Liver (tissue), 8 donors: ENCODE measurements at regions not wholly inside any gene's neighbourhood (a gene's known extent, or its start where the extent isn't known, plus 50 kb on each side); places are given as distances from the start of the nearest gene placed in this dataset.

Experiments
- DNase-seq: peaks from one replicate; pipeline ENCODE4 v3.0.0-alpha.2; 2017; ENCODE audit warnings: low spot score
- H3K27ac ChIP-seq, 2 donors: one replicate each; pipeline ENCODE4 v1.7.0; 2013; ENCODE audit warnings: inconsistent platforms in 2 of 2, low read length in 2 of 2, control low read depth in 1 of 2, low read depth in 1 of 2, mild to moderate bottlenecking in 1 of 2
- H3K27me3 ChIP-seq, 4 donors: one replicate each; pipeline versions ENCODE4 v1.6.1 to v1.7.0; 2013; ENCODE audit warnings: low read length in 3 of 4, inconsistent platforms in 1 of 4, mild to moderate bottlenecking in 1 of 4, moderate library complexity in 1 of 4; ENCODE audit not compliant: control insufficient read depth in 4 of 4, insufficient read depth in 4 of 4
- H3K36me3 ChIP-seq, 4 donors: one replicate each; pipeline versions ENCODE4 v1.6.1 to v1.7.0; 2013; ENCODE audit warnings: low read length in 3 of 4, mild to moderate bottlenecking in 3 of 4, low read depth in 1 of 4, moderate library complexity in 1 of 4; ENCODE audit not compliant: control insufficient read depth in 4 of 4, insufficient read depth in 3 of 4
- H3K4me1 ChIP-seq, 4 donors: one replicate each; pipeline versions ENCODE4 v1.6.1 to v1.7.0; 2013; ENCODE audit warnings: low read length in 3 of 4, mild to moderate bottlenecking in 3 of 4, moderate library complexity in 1 of 4; ENCODE audit not compliant: control insufficient read depth in 4 of 4, insufficient read depth in 4 of 4
- H3K4me3 ChIP-seq, 3 donors: one replicate each; pipeline versions ENCODE4 v1.6.1 to v1.7.0; 2013; ENCODE audit warnings: low read length in 3 of 3, control low read depth in 1 of 3, low read depth in 1 of 3, mild to moderate bottlenecking in 1 of 3
- H3K9ac ChIP-seq, 2 donors: one replicate each; pipeline ENCODE4 v1.7.0; 2013; ENCODE audit warnings: low read length in 2 of 2, mild to moderate bottlenecking in 2 of 2, moderate library complexity in 2 of 2, control low read depth in 1 of 2, low read depth in 1 of 2
- H3K9me3 ChIP-seq, 4 donors: one replicate each; pipeline versions ENCODE4 v1.6.1 to v1.7.0; 2013; ENCODE audit warnings: low read length in 3 of 4; ENCODE audit not compliant: control insufficient read depth in 4 of 4
- EGR1 ChIP-seq, 2 donors: IDR thresholded peaks; 2 replicates each; pipeline ENCODE4 v1.6.1; 2016 to 2018; ENCODE audit warnings: antibody characterized with exemption in 2 of 2, low read depth in 2 of 2
- FOXA1 ChIP-seq: IDR thresholded peaks from 2 replicates; pipeline ENCODE4 v1.6.1; 2016; ENCODE audit warnings: antibody characterized with exemption
- FOXA2 ChIP-seq: IDR thresholded peaks from 2 replicates; pipeline ENCODE4 v1.6.1; 2016; ENCODE audit warnings: antibody characterized with exemption
- GABPA ChIP-seq, 2 donors: IDR thresholded peaks in 1 of 2; conservative IDR thresholded peaks in 1 of 2; 2 replicates each; pipeline ENCODE4 v1.6.1; 2016; ENCODE audit warnings: antibody characterized with exemption in 2 of 2, mild to moderate bottlenecking in 1 of 2, moderate library complexity in 1 of 2
- HNF4A ChIP-seq, 2 donors: conservative IDR thresholded peaks; 2 replicates each; pipeline ENCODE4 v1.6.1; 2016; ENCODE audit warnings: antibody characterized with exemption in 2 of 2, mild to moderate bottlenecking in 2 of 2
- HNF4G ChIP-seq: IDR thresholded peaks from 2 replicates; pipeline ENCODE4 v1.6.1; 2016; ENCODE audit warnings: antibody characterized with exemption
- JUND ChIP-seq, 2 donors: IDR thresholded peaks; 2 replicates each; pipeline ENCODE4 v1.6.1; 2016; ENCODE audit warnings: antibody characterized with exemption in 2 of 2
- NR2F2 ChIP-seq: IDR thresholded peaks from 2 replicates; pipeline ENCODE4 v1.6.1; 2016; ENCODE audit warnings: antibody characterized with exemption
- RAD21 ChIP-seq, 2 donors: IDR thresholded peaks; 2 replicates each; pipeline ENCODE4 v1.6.1; 2016; ENCODE audit warnings: antibody characterized with exemption in 2 of 2, mild to moderate bottlenecking in 2 of 2
- RXRA ChIP-seq, 2 donors: IDR thresholded peaks; 2 replicates each; pipeline ENCODE4 v1.6.1; 2017 to 2018; ENCODE audit warnings: antibody characterized with exemption in 2 of 2, mild to moderate bottlenecking in 1 of 2
- SP1 ChIP-seq: IDR thresholded peaks from 2 replicates; pipeline ENCODE4 v1.6.1; 2018; ENCODE audit warnings: antibody characterized with exemption, mild to moderate bottlenecking
- TAF1 ChIP-seq: conservative IDR thresholded peaks from 2 replicates; pipeline ENCODE4 v1.6.1; 2016; ENCODE audit warnings: antibody characterized with exemption, mild to moderate bottlenecking
- YY1 ChIP-seq: IDR thresholded peaks from 2 replicates; pipeline ENCODE4 v1.6.1; 2016; ENCODE audit warnings: antibody characterized with exemption, mild to moderate bottlenecking
- WGBS: extraction: QIAGEN DNeasy Blood & Tissue Kit; methylation state at CpG from one replicate; pipeline ENCODE4 v1.1.7; 2013; 5-methylcytosine and 5-hydroxymethylcytosine counted together
- TF ChIP-seq, protein P1 (sequence below): IDR thresholded peaks from 2 replicates; pipeline ENCODE4 v1.6.1; 2016; ENCODE audit warnings: antibody characterized with exemption, mild to moderate bottlenecking
- TF ChIP-seq, protein P2 (sequence below): IDR thresholded peaks from 2 replicates; pipeline ENCODE4 v1.6.1; 2016; ENCODE audit warnings: antibody characterized with exemption
- TF ChIP-seq, protein P3 (sequence below): IDR thresholded peaks from 2 replicates; pipeline ENCODE4 v1.6.1; 2016; ENCODE audit warnings: antibody characterized with exemption
- TF ChIP-seq, protein P4 (sequence below): IDR thresholded peaks from 2 replicates; pipeline ENCODE4 v1.6.1; 2016; ENCODE audit warnings: antibody characterized with exemption
- TF ChIP-seq, protein P5 (sequence below): fragments of 150-350 bp; IDR thresholded peaks from 2 replicates; pipeline ENCODE4 v1.5.1; 2017; ENCODE audit warnings: improper control_type of control experiment, low read depth, low read length; ENCODE audit not compliant: missing input control
- donor health status: healthy.
- donor health status: healthy.
- donor health status: healthy.
- donor health status: healthy.
- donor health status: healthy.

DNA sequence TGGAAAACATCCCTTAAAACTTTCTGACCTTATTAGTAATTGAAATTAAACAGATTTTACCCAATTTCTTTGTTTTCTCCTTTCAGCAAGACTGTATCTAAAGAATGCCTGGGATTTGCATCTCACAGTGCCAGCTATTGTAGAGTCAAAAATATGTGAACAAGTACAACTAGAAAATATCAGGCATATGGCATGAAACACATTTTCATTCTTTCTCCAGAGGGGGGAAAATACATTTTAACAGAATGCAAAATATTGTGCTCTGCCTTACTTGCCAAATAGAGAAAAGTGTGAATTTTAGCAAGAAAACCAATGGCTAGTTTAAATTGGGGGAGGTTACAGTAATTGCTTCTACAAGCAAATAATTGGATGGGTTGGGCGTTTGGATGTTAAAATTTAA lies 366.6 kb upstream of the FIGN start:
- no peaks in the 10 kb centered on the region for H3K9me3 ChIP-seq
- no peaks in the 10 kb centered on the region for H3K4me1 ChIP-seq
- H3K27ac ChIP-seq = no peak overlapping the region
- H3K36me3 ChIP-seq = no peaks in the 10 kb centered on the region
- no peak overlapping the region for H3K9ac ChIP-seq
- WGBS = 56% methylated on average over 1 of the region's 1 CpG
- TF ChIP-seq SP1 (no peak), NR2F2 (no peak), EGR1 (IDR thresholded peaks at IDR 0.05; ENCODE audit: low read depth in 2 of 2) (no peak), RXRA (IDR thresholded peaks at IDR 0.05) (no peak), JUND (IDR thresholded peaks at IDR 0.05) (no peak), TAF1 (no peak), HNF4A (conservative IDR thresholded peaks at IDR 0.05) (no peak), GABPA (IDR thresholded peaks at IDR 0.05 in 1 of 2, conservative IDR thresholded peaks at IDR 0.05 in 1 of 2) (no peak), FOXA1 (no peak), FOXA2 (no peak)
- TF ChIP-seq, protein P1, sequence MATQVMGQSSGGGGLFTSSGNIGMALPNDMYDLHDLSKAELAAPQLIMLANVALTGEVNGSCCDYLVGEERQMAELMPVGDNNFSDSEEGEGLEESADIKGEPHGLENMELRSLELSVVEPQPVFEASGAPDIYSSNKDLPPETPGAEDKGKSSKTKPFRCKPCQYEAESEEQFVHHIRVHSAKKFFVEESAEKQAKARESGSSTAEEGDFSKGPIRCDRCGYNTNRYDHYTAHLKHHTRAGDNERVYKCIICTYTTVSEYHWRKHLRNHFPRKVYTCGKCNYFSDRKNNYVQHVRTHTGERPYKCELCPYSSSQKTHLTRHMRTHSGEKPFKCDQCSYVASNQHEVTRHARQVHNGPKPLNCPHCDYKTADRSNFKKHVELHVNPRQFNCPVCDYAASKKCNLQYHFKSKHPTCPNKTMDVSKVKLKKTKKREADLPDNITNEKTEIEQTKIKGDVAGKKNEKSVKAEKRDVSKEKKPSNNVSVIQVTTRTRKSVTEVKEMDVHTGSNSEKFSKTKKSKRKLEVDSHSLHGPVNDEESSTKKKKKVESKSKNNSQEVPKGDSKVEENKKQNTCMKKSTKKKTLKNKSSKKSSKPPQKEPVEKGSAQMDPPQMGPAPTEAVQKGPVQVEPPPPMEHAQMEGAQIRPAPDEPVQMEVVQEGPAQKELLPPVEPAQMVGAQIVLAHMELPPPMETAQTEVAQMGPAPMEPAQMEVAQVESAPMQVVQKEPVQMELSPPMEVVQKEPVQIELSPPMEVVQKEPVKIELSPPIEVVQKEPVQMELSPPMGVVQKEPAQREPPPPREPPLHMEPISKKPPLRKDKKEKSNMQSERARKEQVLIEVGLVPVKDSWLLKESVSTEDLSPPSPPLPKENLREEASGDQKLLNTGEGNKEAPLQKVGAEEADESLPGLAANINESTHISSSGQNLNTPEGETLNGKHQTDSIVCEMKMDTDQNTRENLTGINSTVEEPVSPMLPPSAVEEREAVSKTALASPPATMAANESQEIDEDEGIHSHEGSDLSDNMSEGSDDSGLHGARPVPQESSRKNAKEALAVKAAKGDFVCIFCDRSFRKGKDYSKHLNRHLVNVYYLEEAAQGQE = no peak
- TF ChIP-seq, protein P2, sequence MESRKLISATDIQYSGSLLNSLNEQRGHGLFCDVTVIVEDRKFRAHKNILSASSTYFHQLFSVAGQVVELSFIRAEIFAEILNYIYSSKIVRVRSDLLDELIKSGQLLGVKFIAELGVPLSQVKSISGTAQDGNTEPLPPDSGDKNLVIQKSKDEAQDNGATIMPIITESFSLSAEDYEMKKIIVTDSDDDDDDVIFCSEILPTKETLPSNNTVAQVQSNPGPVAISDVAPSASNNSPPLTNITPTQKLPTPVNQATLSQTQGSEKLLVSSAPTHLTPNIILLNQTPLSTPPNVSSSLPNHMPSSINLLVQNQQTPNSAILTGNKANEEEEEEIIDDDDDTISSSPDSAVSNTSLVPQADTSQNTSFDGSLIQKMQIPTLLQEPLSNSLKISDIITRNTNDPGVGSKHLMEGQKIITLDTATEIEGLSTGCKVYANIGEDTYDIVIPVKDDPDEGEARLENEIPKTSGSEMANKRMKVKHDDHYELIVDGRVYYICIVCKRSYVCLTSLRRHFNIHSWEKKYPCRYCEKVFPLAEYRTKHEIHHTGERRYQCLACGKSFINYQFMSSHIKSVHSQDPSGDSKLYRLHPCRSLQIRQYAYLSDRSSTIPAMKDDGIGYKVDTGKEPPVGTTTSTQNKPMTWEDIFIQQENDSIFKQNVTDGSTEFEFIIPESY = no peak
- TF ChIP-seq, protein P3, sequence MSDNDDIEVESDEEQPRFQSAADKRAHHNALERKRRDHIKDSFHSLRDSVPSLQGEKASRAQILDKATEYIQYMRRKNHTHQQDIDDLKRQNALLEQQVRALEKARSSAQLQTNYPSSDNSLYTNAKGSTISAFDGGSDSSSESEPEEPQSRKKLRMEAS = no peak
- TF ChIP-seq, protein P4, sequence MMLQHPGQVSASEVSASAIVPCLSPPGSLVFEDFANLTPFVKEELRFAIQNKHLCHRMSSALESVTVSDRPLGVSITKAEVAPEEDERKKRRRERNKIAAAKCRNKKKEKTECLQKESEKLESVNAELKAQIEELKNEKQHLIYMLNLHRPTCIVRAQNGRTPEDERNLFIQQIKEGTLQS = no peak
- no peak overlapping the region for H3K4me3 ChIP-seq
- H3K27me3 ChIP-seq = no peaks in the 10 kb centered on the region
- no peak for DNase-seq

DNA sequence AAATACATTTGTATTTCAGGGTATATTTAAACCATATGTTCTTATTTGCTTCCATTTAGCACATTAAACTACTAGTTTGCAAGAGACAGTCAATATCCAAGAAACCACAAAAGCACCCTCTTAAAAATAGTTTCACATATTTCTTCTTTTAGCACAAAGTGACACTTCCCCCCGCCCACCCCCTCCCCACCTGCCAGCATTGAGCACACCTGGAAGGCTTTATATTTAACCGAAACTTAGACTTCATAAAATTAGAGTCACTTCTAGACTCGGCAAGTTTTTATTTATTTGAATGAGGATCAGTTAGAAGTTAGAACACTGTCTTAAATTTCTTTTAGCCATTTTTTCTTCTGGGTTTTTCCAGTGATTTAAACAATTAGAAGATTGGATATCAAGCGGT lies 355.9 kb upstream of the FIGN start:
- Histone ChIP-seq H3K36me3 (no peaks in the 10 kb centered on the region), H3K27ac (no peak overlapping the region), H3K9me3 (peaks cover 0 to 3% (median 0%) of the 10 kb centered on the region in 4 donors), H3K27me3 (peaks cover 0 to 2% (median 0%) of the 10 kb centered on the region in 4 donors), H3K4me3 (no peak overlapping the region), H3K4me1 (no peaks in the 10 kb centered on the region), H3K9ac (no peak overlapping the region)
- WGBS = 74% methylated on average over 4 of the region's 4 CpGs
- no peak for DNase-seq
- TF ChIP-seq EGR1 (IDR thresholded peaks at IDR 0.05; ENCODE audit: low read depth in 2 of 2) (no peak), HNF4A (conservative IDR thresholded peaks at IDR 0.05) (no peak), JUND (IDR thresholded peaks at IDR 0.05) (no peak), RAD21 (IDR thresholded peaks at IDR 0.05) (no peak), HNF4G (no peak), FOXA2 (no peak), YY1 (no peak), TAF1 (no peak), FOXA1 (no peak)
- TF ChIP-seq, protein P2 = no peak
- TF ChIP-seq, protein P1 = no peak
- TF ChIP-seq, protein P4 = no peak
- TF ChIP-seq, protein P3 = no peak
- TF ChIP-seq, protein P5, sequence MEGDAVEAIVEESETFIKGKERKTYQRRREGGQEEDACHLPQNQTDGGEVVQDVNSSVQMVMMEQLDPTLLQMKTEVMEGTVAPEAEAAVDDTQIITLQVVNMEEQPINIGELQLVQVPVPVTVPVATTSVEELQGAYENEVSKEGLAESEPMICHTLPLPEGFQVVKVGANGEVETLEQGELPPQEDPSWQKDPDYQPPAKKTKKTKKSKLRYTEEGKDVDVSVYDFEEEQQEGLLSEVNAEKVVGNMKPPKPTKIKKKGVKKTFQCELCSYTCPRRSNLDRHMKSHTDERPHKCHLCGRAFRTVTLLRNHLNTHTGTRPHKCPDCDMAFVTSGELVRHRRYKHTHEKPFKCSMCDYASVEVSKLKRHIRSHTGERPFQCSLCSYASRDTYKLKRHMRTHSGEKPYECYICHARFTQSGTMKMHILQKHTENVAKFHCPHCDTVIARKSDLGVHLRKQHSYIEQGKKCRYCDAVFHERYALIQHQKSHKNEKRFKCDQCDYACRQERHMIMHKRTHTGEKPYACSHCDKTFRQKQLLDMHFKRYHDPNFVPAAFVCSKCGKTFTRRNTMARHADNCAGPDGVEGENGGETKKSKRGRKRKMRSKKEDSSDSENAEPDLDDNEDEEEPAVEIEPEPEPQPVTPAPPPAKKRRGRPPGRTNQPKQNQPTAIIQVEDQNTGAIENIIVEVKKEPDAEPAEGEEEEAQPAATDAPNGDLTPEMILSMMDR = no peak
